Stomach (tissue), 4 donors: ENCODE measurements at regions not wholly inside any gene's neighbourhood (a gene's known extent, or its start where the extent isn't known, plus 50 kb on each side); places are given as distances from the start of the nearest gene placed in this dataset.
"Not testable (repeated sequence)": the region's sequence is repeated elsewhere in the genome, so short reads cannot be mapped to it uniquely, and the experiment has no call there.

Source experiments
- CTCF ChIP-seq, 7 experiments: fragments of 450-650 bp in 4 of 7; fragments of 200-600 bp in 3 of 7; sonication (generic) in 3 of 7; IDR thresholded peaks; one replicate each; pipeline ENCODE4 v1.5.1; 2016 to 2019; ENCODE audit warnings: antibody characterized with exemption in 7 of 7, control low read depth in 2 of 7, mild to moderate bottlenecking in 1 of 7
- EP300 ChIP-seq: sonication (generic); formaldehyde crosslinking; IDR thresholded peaks from one replicate; pipeline ENCODE4 v1.6.1; 2017; ENCODE audit warnings: antibody characterized with exemption
- POLR2A ChIP-seq, 4 donors: fragments of 450-650 bp; IDR thresholded peaks; one replicate each; pipeline ENCODE4 v1.6.1; 2016; ENCODE audit warnings: antibody characterized with exemption in 4 of 4, control low read depth in 2 of 4, mild to moderate bottlenecking in 1 of 4, moderate library complexity in 1 of 4
- POLR2AphosphoS5 ChIP-seq, 3 donors: sonication (generic); formaldehyde crosslinking; IDR thresholded peaks; one replicate each; pipeline ENCODE4 v1.6.1; 2016; ENCODE audit warnings: antibody characterized with exemption in 3 of 3

GRCh38 chr9:39744898-39745297 lies 389.4 kb downstream of the SPATA31A1 start:
- not testable (repeated sequence) for TF ChIP-seq CTCF (IDR thresholded peaks at IDR 0.05); POLR2A (IDR thresholded peaks at IDR 0.05); POLR2AphosphoS5 (IDR thresholded peaks at IDR 0.05); EP300
